Tibial artery (tissue), 4 donors: ENCODE measurements at regions not wholly inside any gene's neighbourhood (a gene's known extent, or its start where the extent isn't known, plus 50 kb on each side); places are given as distances from the start of the nearest gene placed in this dataset.
"Not testable (repeated sequence)": the region's sequence is repeated elsewhere in the genome, so short reads cannot be mapped to it uniquely, and the experiment has no call there.

Source experiments
- DNase-seq, 2 donors: peaks; one replicate each; pipeline ENCODE4 v3.0.0-alpha.2; 2019
- H3K27ac ChIP-seq, 2 donors: fragments of 200-600 bp; sonication (generic) in 1 of 2; 1 replicate in 1 of 2; 2 replicates in 1 of 2; pipeline ENCODE4 v1.5.1; 2018 to 2019; ENCODE audit warnings: mild to moderate bottlenecking in 1 of 2
- H3K27me3 ChIP-seq, 2 donors: fragments of 200-600 bp; sonication (generic) in 1 of 2; one replicate each; pipeline versions ENCODE4 v1.5.1 to v1.6.0; 2016 to 2019
- H3K36me3 ChIP-seq, 3 donors: fragments of 200-600 bp; sonication (generic) in 2 of 3; one replicate each; pipeline ENCODE4 v1.5.1; 2016 to 2019; ENCODE audit warnings: mild to moderate bottlenecking in 2 of 3
- H3K4me1 ChIP-seq, 4 donors: fragments of 200-600 bp; sonication (generic) in 2 of 4; 1 replicate in 3 of 4; 2 replicates in 1 of 4; pipeline ENCODE4 v1.5.1; 2016 to 2019
- H3K4me3 ChIP-seq, 2 donors: fragments of 200-600 bp; sonication (generic) in 1 of 2; 1 replicate in 1 of 2; 2 replicates in 1 of 2; pipeline ENCODE4 v1.5.1; 2018 to 2019; ENCODE audit warnings: mild to moderate bottlenecking in 2 of 2
- H3K9me3 ChIP-seq, 3 donors: fragments of 200-600 bp; sonication (generic) in 1 of 3; one replicate each; pipeline ENCODE4 v1.5.1; 2016 to 2019
- intact Hi-C: fragments of 100-400 bp; cut with DNase I; formaldehyde crosslinking; loops from one replicate; pipeline ENCODE4 v1.15.0; 2023; ENCODE audit warnings: low total_unique reads
- TF ChIP-seq, protein P1 (sequence below), 2 experiments: fragments of 200-600 bp in 1 of 2; fragments of 450-650 bp in 1 of 2; IDR thresholded peaks; one replicate each; pipeline ENCODE4 v1.5.1; 2017 to 2019; ENCODE audit warnings: antibody characterized with exemption in 2 of 2, mild to moderate bottlenecking in 1 of 2, moderate library complexity in 1 of 2

DNA sequence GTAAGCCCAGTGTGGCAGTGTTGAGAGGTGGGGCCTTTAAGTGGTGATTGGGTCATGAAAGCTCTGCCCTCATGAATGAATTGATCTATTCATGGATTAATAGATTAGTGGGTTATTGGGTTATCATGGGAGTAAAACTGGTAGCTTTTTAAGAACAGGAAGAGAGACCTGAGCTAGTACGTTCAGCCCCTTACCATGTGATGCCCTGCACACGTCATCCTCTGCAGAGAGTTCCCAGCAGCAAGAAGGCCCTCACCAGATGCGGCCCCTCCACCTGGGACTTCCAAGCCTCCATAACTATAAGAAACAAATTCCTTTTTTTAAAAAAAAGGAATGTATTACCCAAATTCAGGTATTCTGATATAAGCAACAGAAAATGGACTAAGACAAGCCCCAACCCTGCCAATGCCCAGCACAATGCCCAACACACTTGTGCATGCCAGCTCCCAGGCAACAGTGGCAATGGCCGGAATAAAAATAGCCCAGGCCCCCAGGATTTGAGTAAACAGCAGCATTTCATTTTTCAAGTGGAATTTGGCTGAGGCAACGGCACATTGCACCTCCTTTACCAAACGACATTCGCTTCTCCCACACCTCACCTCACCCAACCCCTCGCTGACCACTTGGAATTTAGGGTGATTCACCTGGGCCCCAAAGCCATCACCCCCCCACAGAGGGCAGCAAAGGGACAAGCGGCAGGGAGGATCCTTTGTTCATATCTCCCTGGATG is 215.9 kb downstream of the TOMM20 start:
- TF ChIP-seq, protein P1, sequence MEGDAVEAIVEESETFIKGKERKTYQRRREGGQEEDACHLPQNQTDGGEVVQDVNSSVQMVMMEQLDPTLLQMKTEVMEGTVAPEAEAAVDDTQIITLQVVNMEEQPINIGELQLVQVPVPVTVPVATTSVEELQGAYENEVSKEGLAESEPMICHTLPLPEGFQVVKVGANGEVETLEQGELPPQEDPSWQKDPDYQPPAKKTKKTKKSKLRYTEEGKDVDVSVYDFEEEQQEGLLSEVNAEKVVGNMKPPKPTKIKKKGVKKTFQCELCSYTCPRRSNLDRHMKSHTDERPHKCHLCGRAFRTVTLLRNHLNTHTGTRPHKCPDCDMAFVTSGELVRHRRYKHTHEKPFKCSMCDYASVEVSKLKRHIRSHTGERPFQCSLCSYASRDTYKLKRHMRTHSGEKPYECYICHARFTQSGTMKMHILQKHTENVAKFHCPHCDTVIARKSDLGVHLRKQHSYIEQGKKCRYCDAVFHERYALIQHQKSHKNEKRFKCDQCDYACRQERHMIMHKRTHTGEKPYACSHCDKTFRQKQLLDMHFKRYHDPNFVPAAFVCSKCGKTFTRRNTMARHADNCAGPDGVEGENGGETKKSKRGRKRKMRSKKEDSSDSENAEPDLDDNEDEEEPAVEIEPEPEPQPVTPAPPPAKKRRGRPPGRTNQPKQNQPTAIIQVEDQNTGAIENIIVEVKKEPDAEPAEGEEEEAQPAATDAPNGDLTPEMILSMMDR (IDR thresholded peaks at IDR 0.05), result peak; percentile 15 to 17
- peak overlapping the region; percentile 80 to 85 for H3K27ac ChIP-seq
- no peaks in the 10 kb centered on the region for H3K27me3 ChIP-seq
- no peaks in the 10 kb centered on the region for H3K9me3 ChIP-seq
- H3K36me3 ChIP-seq, result no peaks in the 10 kb centered on the region
- peak in 1 of 2 donors; percentile 78 for DNase-seq
- intact Hi-C loops, result no loop called here
- peak overlapping the region in 1 of 2 donors; percentile 23 for H3K4me3 ChIP-seq
- peaks cover 0 to 67% (median 54%) of the 10 kb centered on the region in 4 donors for H3K4me1 ChIP-seq

DNA sequence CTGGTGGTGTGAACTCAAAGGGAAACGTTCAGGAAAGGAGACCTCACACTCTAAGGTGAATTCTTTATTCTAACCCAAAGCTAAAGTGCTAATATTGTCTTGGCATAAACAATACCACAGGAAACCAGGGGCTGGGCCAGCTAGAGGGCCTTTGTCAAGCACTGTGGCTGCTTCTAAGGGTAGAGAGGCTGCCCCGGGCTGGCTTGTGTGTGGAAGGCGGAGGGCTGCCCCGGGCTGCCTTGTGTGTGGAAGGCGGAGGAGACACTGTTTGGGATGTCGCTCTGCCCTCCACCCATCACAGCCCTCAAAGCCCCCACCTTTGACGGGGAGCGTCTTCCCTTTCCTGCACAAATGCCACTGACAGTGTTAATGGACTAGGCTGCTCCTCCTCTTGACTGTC is 216.8 kb downstream of the TOMM20 start:
- TF ChIP-seq, protein P1 (IDR thresholded peaks at IDR 0.05), result no peak
- no peaks in the 10 kb centered on the region for H3K36me3 ChIP-seq
- no peak for DNase-seq
- no peaks in the 10 kb centered on the region for H3K9me3 ChIP-seq
- H3K4me3 ChIP-seq, result no peak overlapping the region
- H3K4me1 ChIP-seq, result peaks cover 0 to 58% (median 45%) of the 10 kb centered on the region in 4 donors
- no peaks in the 10 kb centered on the region for H3K27me3 ChIP-seq
- H3K27ac ChIP-seq, result peak overlapping the region; percentile 80 to 85
- intact Hi-C loops, result no loop called here

DNA sequence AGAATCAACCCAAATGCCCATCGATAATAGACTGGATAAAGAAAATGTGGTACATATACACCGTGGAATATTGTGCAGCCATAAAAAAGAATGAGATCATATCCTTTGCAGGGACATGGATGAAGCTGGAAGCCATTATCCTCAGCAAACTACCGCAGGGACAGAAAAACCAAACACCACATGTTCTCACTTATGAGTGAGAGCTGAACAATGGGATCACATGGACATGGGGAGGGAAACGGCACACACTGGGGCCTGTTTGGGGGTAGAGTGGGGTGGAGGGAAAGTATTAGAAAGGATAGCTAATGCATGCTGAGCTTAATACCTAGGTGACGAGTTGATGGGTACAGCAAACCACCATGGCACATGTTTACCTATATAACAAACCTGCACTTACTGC is 217.5 kb downstream of the TOMM20 start:
- H3K36me3 ChIP-seq, DNase-seq, H3K4me3 ChIP-seq, H3K9me3 ChIP-seq, H3K27me3 ChIP-seq, intact Hi-C loops: not testable (repeated sequence)
- Histone ChIP-seq H3K4me1 (peaks cover 0 to 51% (median 39%) of the 10 kb centered on the region in 4 donors), H3K27ac (peak overlapping the region; percentile 80 to 85)

DNA sequence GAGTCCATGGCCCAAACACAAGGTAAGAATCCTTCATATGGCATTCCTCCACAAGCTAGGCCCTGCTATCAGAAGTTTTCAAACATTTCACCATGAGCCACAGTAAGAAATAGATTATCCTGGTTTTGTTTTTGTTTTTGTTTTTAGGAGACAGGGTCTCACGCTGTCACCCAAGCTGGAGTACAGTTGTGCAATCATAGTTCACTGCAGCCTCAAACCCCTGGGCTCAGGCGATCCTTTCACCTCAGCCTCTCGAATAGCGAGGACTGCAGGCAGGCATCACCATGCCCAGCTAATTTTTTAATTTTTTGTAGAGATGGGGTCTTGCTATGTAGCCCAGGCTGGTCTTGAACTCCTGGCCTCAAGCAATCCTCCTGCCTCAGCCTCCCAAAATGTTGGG is 218.8 kb downstream of the TOMM20 start:
- Histone ChIP-seq H3K36me3 (no peaks in the 10 kb centered on the region), H3K4me1 (peaks cover 0 to 38% (median 29%) of the 10 kb centered on the region in 4 donors), H3K4me3 (no peak overlapping the region), H3K27ac (no peak overlapping the region), H3K9me3 (no peaks in the 10 kb centered on the region), H3K27me3 (no peaks in the 10 kb centered on the region)
- intact Hi-C loops, result no loop called here
- TF ChIP-seq, protein P1 (IDR thresholded peaks at IDR 0.05), result no peak
- DNase-seq, result no peak

DNA sequence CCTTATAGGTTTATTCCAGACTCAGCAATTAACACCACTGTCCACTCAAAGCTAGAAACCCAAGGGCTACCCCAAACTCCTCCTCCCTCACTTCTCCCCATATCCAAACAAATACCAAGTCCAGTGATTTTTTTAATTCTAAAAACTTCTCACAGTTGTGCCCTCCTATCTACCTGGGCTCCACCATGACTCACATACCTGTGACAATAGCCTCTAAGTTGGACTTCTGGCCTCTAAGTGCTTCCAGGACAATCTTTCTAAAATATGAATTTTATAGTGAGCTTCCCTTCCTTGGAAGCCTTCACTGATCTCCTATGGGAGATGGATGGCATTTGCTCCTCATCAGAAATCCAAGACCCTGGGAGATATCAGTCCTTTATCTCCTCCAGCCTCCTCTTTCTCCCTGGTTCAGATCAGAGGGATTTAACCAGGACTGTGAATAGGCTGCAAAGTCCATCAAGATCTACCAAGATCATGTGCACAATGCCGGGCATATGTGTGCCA is 219.3 kb downstream of the TOMM20 start:
- Histone ChIP-seq H3K9me3 (no peaks in the 10 kb centered on the region), H3K27me3 (no peaks in the 10 kb centered on the region), H3K4me3 (no peak overlapping the region), H3K36me3 (no peaks in the 10 kb centered on the region), H3K27ac (no peak overlapping the region), H3K4me1 (peaks cover 0 to 34% (median 25%) of the 10 kb centered on the region in 4 donors)
- TF ChIP-seq, protein P1 (IDR thresholded peaks at IDR 0.05), result no peak
- intact Hi-C loops, result no loop called here
- no peak for DNase-seq

DNA sequence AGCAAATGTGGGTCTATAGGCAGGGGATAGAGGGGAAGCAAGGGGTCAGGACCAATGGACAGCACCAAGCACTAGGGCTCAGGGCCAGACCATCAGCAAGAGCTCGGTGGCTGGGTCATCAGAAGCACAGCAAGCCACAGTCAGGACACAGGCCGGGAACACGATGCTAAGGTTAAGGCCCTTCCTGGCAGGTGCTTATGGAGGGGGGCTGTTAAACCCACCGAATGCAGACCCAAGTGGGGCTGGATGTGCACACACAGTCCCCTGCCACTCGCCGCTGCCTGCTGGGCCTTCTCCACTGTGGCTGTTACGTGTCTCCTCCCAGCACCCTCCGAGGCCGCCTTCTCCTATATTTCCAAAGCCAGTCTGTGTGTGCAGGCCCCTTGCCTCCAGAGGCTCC is 220.1 kb downstream of the TOMM20 start:
- TF ChIP-seq, protein P1 (IDR thresholded peaks at IDR 0.05), result no peak
- Histone ChIP-seq H3K36me3 (no peaks in the 10 kb centered on the region), H3K27me3 (no peaks in the 10 kb centered on the region), H3K9me3 (no peaks in the 10 kb centered on the region), H3K4me1 (peaks cover 0 to 26% (median 19%) of the 10 kb centered on the region in 4 donors), H3K27ac (peak overlapping the region in 1 of 2 donors; percentile 26), H3K4me3 (no peak overlapping the region)
- no peak for DNase-seq
- intact Hi-C loops, result no loop called here
